ENCODE measurements at regions not wholly inside any gene's neighbourhood (a gene's known extent, or its start where the extent isn't known, plus 50 kb on each side); places are given as distances from the start of the nearest gene placed in this dataset.

- no peak overlapping the region for H3K27ac ChIP-seq
- DNase-seq (ENCODE audit: low spot score), result no peak
- no peaks in the 10 kb centered on the region for H3K4me1 ChIP-seq
- no peaks in the 10 kb centered on the region for H3K27me3 ChIP-seq
- H3K36me3 ChIP-seq, result no peaks in the 10 kb centered on the region
- no peaks in the 10 kb centered on the region for H3K9me3 ChIP-seq
- TF ChIP-seq, protein P1, sequence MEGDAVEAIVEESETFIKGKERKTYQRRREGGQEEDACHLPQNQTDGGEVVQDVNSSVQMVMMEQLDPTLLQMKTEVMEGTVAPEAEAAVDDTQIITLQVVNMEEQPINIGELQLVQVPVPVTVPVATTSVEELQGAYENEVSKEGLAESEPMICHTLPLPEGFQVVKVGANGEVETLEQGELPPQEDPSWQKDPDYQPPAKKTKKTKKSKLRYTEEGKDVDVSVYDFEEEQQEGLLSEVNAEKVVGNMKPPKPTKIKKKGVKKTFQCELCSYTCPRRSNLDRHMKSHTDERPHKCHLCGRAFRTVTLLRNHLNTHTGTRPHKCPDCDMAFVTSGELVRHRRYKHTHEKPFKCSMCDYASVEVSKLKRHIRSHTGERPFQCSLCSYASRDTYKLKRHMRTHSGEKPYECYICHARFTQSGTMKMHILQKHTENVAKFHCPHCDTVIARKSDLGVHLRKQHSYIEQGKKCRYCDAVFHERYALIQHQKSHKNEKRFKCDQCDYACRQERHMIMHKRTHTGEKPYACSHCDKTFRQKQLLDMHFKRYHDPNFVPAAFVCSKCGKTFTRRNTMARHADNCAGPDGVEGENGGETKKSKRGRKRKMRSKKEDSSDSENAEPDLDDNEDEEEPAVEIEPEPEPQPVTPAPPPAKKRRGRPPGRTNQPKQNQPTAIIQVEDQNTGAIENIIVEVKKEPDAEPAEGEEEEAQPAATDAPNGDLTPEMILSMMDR (IDR thresholded peaks at IDR 0.05), result no peak
- H3K4me3 ChIP-seq, result no peak overlapping the region
Measured at GRCh38 chr11:109849946-109850345, 243.2 kb upstream of the ZC3H12C start.

DNA sequence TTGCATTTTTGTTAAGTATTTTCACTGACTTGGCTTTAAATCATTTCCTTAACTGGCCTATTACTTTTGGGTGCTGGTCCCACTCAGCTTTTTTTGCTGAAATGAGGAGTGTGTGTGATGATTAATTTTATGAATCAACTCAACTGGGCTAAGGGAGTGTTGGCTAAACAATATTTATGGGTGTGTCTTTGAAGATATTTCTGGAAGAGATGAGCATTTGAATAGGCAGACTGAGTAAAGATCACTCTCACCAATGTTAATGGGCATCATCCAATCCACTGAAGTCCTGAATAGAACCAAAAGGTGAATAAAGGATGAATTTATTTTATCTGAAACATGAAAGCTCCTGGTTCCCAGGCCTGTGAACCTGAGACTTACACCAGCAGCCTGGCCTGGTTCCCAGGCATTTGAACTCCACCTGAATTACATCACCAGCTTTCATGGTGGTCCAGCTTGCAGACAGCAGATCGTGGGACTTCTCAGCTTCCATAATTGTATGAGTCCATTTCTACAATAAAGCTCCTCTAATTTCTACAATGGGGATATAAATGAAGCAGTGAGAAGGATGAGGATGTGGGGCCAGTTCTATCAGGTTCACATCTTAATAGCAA lies 241.3 kb upstream of the ZC3H12C start:
- H3K4me1 ChIP-seq, result no peaks in the 10 kb centered on the region
- H3K27me3 ChIP-seq, result no peaks in the 10 kb centered on the region
- H3K27ac ChIP-seq, result no peak overlapping the region
- H3K36me3 ChIP-seq, result no peaks in the 10 kb centered on the region
- no peaks in the 10 kb centered on the region for H3K9me3 ChIP-seq
- no peak for DNase-seq (ENCODE audit: low spot score)
- no peak overlapping the region for H3K4me3 ChIP-seq
- TF ChIP-seq, protein P1 (IDR thresholded peaks at IDR 0.05), result no peak

DNA sequence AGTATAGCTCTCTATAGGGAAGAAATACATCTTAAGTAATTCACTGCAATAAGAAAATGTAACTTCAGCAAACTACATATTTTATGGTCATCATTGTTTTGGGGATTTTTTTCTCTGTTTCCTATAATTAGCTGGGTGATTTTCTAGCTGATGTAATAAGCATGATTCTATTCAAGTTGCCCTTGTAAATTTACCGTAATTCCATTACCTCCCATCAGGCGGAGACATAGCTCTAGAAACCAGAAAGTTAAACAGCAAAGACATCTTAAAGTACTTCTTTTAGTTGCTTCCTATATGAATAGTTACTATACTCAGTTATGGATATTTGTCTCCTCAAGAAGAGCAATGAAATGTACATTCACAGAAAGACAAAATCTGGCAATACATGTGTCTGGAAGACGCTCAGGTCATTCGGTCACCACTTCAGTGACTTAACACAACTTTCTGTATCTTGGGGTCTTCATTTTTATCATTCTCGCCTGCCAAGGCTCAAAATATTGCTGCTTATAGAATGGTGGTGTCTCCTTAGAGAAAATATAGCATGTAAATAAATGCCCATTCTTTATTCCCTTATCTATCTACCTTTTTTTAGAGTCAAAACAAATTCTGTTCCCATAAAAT lies 239.9 kb upstream of the ZC3H12C start:
- Histone ChIP-seq H3K4me1 (no peaks in the 10 kb centered on the region), H3K9me3 (no peaks in the 10 kb centered on the region), H3K36me3 (no peaks in the 10 kb centered on the region), H3K27me3 (no peaks in the 10 kb centered on the region), H3K4me3 (no peak overlapping the region), H3K27ac (no peak overlapping the region)
- TF ChIP-seq, protein P1 (IDR thresholded peaks at IDR 0.05), result peak in 1 of 2 donors; percentile 50
- DNase-seq (ENCODE audit: low spot score), result no peak

DNA sequence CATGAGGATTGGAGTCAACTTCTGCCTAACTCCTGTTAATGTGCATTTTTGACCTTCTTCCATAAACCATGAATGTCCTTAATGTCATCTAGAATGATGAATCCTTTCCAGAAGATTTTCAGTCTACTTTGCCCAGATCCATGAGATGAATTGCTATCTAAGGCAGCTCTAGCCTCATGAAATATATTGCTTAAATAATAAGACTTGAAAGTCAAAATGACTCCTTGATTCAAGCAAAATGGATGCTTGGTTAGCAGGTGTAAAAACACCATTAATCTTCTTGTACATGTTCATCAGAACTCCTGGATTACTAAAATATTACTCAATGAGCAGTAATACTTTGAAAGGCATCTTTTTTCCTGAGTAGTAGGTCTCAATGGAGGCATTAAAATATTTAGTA lies 238.5 kb upstream of the ZC3H12C start:
- Histone ChIP-seq H3K9me3 (no peaks in the 10 kb centered on the region), H3K36me3 (no peaks in the 10 kb centered on the region), H3K27me3 (no peaks in the 10 kb centered on the region), H3K4me1 (no peaks in the 10 kb centered on the region), H3K27ac (no peak overlapping the region), H3K4me3 (no peak overlapping the region)
- TF ChIP-seq, protein P1 (IDR thresholded peaks at IDR 0.05), result no peak
- no peak for DNase-seq (ENCODE audit: low spot score)

GRCh38 chr11:109856928-109857327 lies 236.3 kb upstream of the ZC3H12C start:
- no peak for DNase-seq (ENCODE audit: low spot score)
- Histone ChIP-seq H3K27ac (no peak overlapping the region), H3K27me3 (no peaks in the 10 kb centered on the region), H3K4me1 (no peaks in the 10 kb centered on the region), H3K9me3 (no peaks in the 10 kb centered on the region), H3K36me3 (no peaks in the 10 kb centered on the region), H3K4me3 (no peak overlapping the region)
- TF ChIP-seq, protein P1 (IDR thresholded peaks at IDR 0.05), result no peak

GRCh38 chr11:109857637-109858036 lies 235.6 kb upstream of the ZC3H12C start:
- no peak for DNase-seq (ENCODE audit: low spot score)
- no peaks in the 10 kb centered on the region for H3K27me3 ChIP-seq
- H3K4me3 ChIP-seq, result no peak overlapping the region
- H3K36me3 ChIP-seq, result no peaks in the 10 kb centered on the region
- no peaks in the 10 kb centered on the region for H3K9me3 ChIP-seq
- no peak overlapping the region for H3K27ac ChIP-seq
- TF ChIP-seq, protein P1 (IDR thresholded peaks at IDR 0.05), result no peak
- no peaks in the 10 kb centered on the region for H3K4me1 ChIP-seq
